ENCODE measurements at regions not wholly inside any gene's neighbourhood (a gene's known extent, or its start where the extent isn't known, plus 50 kb on each side); places are given as distances from the start of the nearest gene placed in this dataset.

- no peak for ATAC-seq
- H3K4me1 ChIP-seq = peaks cover 0 to 20% (median 9%) of the 10 kb centered on the region in 4 donors
- TF ChIP-seq, protein P1, sequence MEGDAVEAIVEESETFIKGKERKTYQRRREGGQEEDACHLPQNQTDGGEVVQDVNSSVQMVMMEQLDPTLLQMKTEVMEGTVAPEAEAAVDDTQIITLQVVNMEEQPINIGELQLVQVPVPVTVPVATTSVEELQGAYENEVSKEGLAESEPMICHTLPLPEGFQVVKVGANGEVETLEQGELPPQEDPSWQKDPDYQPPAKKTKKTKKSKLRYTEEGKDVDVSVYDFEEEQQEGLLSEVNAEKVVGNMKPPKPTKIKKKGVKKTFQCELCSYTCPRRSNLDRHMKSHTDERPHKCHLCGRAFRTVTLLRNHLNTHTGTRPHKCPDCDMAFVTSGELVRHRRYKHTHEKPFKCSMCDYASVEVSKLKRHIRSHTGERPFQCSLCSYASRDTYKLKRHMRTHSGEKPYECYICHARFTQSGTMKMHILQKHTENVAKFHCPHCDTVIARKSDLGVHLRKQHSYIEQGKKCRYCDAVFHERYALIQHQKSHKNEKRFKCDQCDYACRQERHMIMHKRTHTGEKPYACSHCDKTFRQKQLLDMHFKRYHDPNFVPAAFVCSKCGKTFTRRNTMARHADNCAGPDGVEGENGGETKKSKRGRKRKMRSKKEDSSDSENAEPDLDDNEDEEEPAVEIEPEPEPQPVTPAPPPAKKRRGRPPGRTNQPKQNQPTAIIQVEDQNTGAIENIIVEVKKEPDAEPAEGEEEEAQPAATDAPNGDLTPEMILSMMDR (IDR thresholded peaks at IDR 0.05) = no peak
- TF ChIP-seq POLR2A (IDR thresholded peaks at IDR 0.05) = no peak
- H3K9me3 ChIP-seq = no peaks in the 10 kb centered on the region
- intact Hi-C loops (cut with DNase I) = no loop called here
- H3K36me3 ChIP-seq = no peaks in the 10 kb centered on the region
- H3K27me3 ChIP-seq = no peaks in the 10 kb centered on the region
- WGBS (ENCODE audit: insufficient coverage, low coverage, low lambda C conversion rate, missing lambda C conversion rate) = 31% methylated on average over 1 of the region's 1 CpG
- H3K4me3 ChIP-seq = no peak overlapping the region
- no peak overlapping the region for H3K27ac ChIP-seq
- no peak for DNase-seq
These were observed 116.5 kb downstream of the SNX18 start for GRCh38 chr5:54634089-54634488.

DNA sequence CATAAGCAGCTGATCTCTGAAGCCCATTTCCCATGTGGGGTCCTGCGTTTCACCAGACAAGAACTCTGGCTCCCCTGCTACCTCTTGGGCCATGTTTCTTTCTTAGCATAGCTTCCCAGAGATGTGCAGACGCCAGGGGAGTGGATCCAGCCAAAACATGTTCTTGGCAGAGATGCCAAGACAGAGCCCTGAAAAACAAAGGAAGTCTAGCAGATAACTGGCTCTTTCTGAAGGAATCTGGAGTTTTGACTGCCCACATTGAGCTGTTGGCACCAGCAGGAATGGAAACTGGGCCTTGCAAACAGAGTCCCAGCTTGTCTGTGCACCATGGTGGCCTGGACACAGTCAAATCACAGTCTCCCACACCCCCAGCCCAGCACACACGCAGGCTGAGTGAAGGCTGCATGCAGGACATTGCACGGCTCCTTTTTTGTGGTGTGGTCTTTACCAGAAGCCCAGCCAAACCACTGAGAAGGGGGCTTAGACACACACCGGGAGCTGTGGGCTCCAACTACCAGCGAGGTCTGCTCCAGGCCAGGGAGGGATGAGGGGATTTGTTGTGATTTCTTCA lies 114.7 kb downstream of the SNX18 start:
- DNase-seq (no peak), ATAC-seq (no peak)
- Histone ChIP-seq H3K4me1 (peaks cover 0 to 37% (median 13%) of the 10 kb centered on the region in 4 donors), H3K9me3 (no peaks in the 10 kb centered on the region), H3K27me3 (no peaks in the 10 kb centered on the region), H3K36me3 (no peaks in the 10 kb centered on the region), H3K27ac (no peak overlapping the region), H3K4me3 (no peak overlapping the region)
- TF ChIP-seq, protein P1 (IDR thresholded peaks at IDR 0.05) = no peak
- TF ChIP-seq POLR2A (IDR thresholded peaks at IDR 0.05) = no peak
- 100% methylated on average over 1 of the region's 6 CpGs for WGBS (ENCODE audit: insufficient coverage, low coverage, low lambda C conversion rate, missing lambda C conversion rate)
- intact Hi-C loops (cut with DNase I) = no loop called here

DNA sequence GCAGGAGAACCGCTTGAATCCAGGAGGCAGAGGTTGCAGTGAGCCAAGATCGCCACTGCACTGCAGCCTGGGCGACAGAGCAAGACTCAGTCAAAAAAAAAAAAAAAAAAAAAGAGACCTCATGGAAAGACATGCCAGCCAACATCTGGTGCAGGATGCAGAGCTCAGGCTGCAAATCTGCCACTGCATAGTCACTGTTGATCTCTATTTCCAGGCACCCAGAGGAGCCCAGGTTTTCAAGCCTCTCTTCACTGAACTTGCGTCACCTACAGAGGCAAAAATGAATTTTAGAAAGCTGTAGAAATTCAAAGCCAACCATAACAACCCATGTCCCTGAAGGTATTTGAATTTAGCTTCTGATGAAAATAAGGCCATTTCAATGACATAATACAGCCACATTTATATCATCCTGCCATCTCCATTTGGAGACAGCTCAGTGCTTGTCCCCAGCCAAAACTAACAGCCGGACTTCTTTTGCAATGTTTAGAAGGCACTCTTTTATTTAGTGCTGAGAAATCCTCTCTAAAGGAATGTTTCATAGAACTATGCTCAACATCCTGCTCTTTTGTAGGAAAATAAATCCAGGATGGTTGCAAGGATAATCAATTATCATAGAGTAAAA lies 113.3 kb downstream of the SNX18 start:
- peak overlapping the region in 2 of 3 donors; percentile 5 to 53 for H3K27ac ChIP-seq
- H3K27me3 ChIP-seq = no peaks in the 10 kb centered on the region
- DNase-seq = no peak
- H3K4me1 ChIP-seq = peaks cover 0 to 43% (median 17%) of the 10 kb centered on the region in 4 donors
- H3K4me3 ChIP-seq = no peak overlapping the region
- H3K36me3 ChIP-seq = no peaks in the 10 kb centered on the region
- intact Hi-C loops (cut with DNase I) = no loop called here
- no peak for TF ChIP-seq POLR2A (IDR thresholded peaks at IDR 0.05)
- WGBS (ENCODE audit: insufficient coverage, low coverage, low lambda C conversion rate, missing lambda C conversion rate) = 79% methylated on average over 5 of the region's 5 CpGs
- peak; percentile 40 to 59 (median 49) for ATAC-seq
- no peaks in the 10 kb centered on the region for H3K9me3 ChIP-seq

DNA sequence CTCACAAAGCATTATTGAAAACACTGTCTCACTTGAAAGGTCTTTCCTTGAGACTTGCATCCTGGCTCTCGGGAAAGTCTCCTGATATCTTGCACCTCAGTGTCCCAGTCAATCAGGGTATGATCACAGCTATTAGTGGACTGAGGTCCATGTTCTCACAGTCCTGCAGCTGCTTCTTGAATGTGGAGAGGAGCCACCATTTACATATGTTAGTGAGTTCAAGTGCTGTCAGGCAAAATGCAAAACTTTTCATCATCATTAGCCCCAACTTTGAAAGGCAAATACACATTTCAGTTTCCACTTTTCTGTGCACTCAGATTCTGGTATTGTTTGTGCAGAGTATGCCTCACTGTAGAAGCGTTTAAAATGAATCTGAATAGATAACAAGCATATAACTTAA lies 111.6 kb downstream of the SNX18 start:
- Histone ChIP-seq H3K27me3 (no peaks in the 10 kb centered on the region), H3K4me1 (peaks cover 0 to 47% (median 22%) of the 10 kb centered on the region in 4 donors), H3K9me3 (no peaks in the 10 kb centered on the region), H3K36me3 (no peaks in the 10 kb centered on the region), H3K4me3 (no peak overlapping the region), H3K27ac (peak overlapping the region in 2 of 3 donors; percentile 53 to 85)
- intact Hi-C loops (cut with DNase I) = no loop called here
- 100% methylated on average over 2 of the region's 2 CpGs for WGBS (ENCODE audit: insufficient coverage, low coverage, low lambda C conversion rate, missing lambda C conversion rate)
- DNase-seq (no peak), ATAC-seq (no peak)
- TF ChIP-seq, protein P1 (IDR thresholded peaks at IDR 0.05) = no peak
- no peak for TF ChIP-seq POLR2A (IDR thresholded peaks at IDR 0.05)

GRCh38 chr5:54628050-54628449 lies 110.5 kb downstream of the SNX18 start:
- peak; percentile 79 to 88 (median 81) for ATAC-seq
- WGBS (ENCODE audit: insufficient coverage, low coverage, low lambda C conversion rate, missing lambda C conversion rate) = 67% methylated on average over 1 of the region's 1 CpG

More at GRCh38 chr5:54628050-54628449, 110.5 kb downstream of the SNX18 start:
- H3K4me1 ChIP-seq = peaks cover 0 to 47% (median 22%) of the 10 kb centered on the region in 4 donors
- peak in 1 of 3 donors; percentile 58 for DNase-seq
- H3K36me3 ChIP-seq = no peaks in the 10 kb centered on the region
- H3K27ac ChIP-seq = peak overlapping the region; percentile 43 to 85 (median 53)
- no peaks in the 10 kb centered on the region for H3K27me3 ChIP-seq
- intact Hi-C loops (cut with DNase I) = no loop called here
- TF ChIP-seq, protein P1 (IDR thresholded peaks at IDR 0.05) = no peak
- peak; percentile 12 for TF ChIP-seq POLR2A (IDR thresholded peaks at IDR 0.05)
- no peaks in the 10 kb centered on the region for H3K9me3 ChIP-seq
- H3K4me3 ChIP-seq = no peak overlapping the region

Measured in right lobe of liver (tissue), 6 donors.